Activated CD8-positive, alpha-beta T cell treated with anti-CD3 and anti-CD28 coated beads, Interleukin-2, amount 10 ng/mL, durations not matched to agents 7 days and 5 days (primary cell): ENCODE measurements at regions not wholly inside any gene's neighbourhood (a gene's known extent, or its start where the extent isn't known, plus 50 kb on each side); places are given as distances from the start of the nearest gene placed in this dataset.

Experiments used
- ATAC-seq: fragments of 150-1000 bp; cut with Tn5 transposase; one replicate; pipeline ENCODE4 v1.10.0; 2021; ENCODE audit warnings: moderate library complexity
- CTCF ChIA-PET: fragments of 350-600 bp; sonication (Branson Sonifier 250); formaldehyde crosslinking; loops from one replicate; lab custom pipeline; 2021; ENCODE audit warnings: antibody characterized with exemption; lab: Charles Lee
- POLR2A ChIA-PET: fragments of 350-600 bp; sonication (Branson Sonifier 250); formaldehyde crosslinking; loops from one replicate; lab custom pipeline; 2021; ENCODE audit warnings: antibody characterized with exemption; lab: Charles Lee
- DNase-seq: peaks from one replicate; pipeline ENCODE4 v3.0.0-alpha.2; 2020
- H3K27ac Mint-ChIP-seq: one replicate; pipeline ENCODE4 v1.8.0; 2021; ENCODE audit warnings: mild to moderate bottlenecking, mixed read lengths
- H3K27me3 Mint-ChIP-seq: one replicate; pipeline ENCODE4 v1.8.0; 2021; ENCODE audit warnings: low read depth, mixed read lengths
- H3K36me3 Mint-ChIP-seq: one replicate; pipeline ENCODE4 v1.8.0; 2021; ENCODE audit warnings: low read depth, mixed read lengths
- H3K4me1 Mint-ChIP-seq: one replicate; pipeline ENCODE4 v1.8.0; 2021; ENCODE audit warnings: low read depth, mixed read lengths
- H3K4me3 Mint-ChIP-seq: one replicate; pipeline ENCODE4 v1.8.0; 2021; ENCODE audit warnings: mild to moderate bottlenecking, mixed read lengths
- H3K9me3 Mint-ChIP-seq: one replicate; pipeline ENCODE4 v1.8.0; 2022; ENCODE audit warnings: mixed read lengths; ENCODE audit not compliant: insufficient read depth

DNA sequence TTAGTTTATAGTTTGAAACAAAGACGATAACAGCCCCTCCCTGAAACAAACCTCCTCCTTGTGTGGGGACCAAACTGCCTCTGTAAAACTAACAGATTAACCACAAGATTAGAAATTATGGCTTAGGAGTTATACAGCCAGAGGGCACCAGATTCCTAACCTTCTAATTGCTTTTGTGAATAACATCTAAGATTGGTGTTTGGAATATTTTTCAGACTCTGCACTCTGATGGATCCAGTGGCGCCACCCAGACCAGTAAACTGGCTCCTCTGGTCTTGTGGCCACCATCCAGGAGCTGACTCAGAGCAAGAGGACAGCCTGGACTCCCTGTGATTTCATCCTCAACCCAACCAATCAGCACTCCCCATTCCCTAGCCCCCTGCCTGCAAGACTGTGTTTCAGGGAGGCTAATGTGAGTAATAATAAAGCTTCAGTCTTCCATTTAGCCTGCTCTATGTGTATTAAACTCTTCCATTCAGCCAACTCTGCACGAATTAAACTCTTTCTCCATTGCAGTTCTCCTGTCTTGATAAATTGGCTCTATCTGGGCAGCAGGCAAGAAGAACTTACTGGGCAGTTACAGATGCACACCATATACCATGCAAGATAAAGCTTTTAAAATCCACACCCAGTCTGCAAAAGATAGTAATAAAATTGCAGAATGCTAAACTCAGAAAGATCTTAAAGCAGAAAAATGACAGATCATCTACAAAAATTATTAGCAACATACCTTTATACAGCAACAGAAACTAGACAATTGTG lies 58.5 kb upstream of the SLC22A16 start:
- Mint-ChIP-seq H3K27ac (no peak overlapping the region), H3K27me3 (peaks cover 2% of the 10 kb centered on the region), H3K36me3 (no peaks in the 10 kb centered on the region), H3K4me3 (no peak overlapping the region), H3K4me1 (peaks cover 18% of the 10 kb centered on the region), H3K9me3 (peaks cover 3% of the 10 kb centered on the region)
- ChIA-PET POLR2A (no interaction called here), CTCF (no interaction called here)
- DNase-seq: no peak
- no peak for ATAC-seq

DNA sequence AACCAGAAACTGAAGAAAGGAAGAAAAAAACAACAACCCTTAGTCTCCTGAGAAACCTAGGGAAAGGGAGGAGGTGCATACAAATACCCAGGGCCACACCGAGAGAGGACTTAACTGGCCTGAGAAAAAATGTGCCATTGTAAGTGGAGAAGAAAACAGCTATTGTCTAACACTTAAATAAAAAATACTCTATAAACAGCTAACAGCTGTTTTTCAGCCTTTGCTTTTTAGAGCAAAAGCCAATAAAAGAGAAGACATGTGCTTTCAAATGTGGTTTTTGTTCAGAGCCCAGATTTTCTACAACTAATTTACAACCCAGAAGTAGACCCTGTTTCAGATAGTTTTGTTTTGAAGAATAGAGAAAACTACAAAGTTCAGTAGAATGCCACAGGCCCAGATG lies 56.0 kb upstream of the SLC22A16 start:
- no peaks in the 10 kb centered on the region for H3K9me3 Mint-ChIP-seq
- CTCF ChIA-PET: interaction anchor here (0.7 to 1.8 kb wide), 2 partner anchors 9 to 346 kb away, joined by 3 to 5 read pairs; no protein-coding TSS in a partner anchor
- H3K27me3 Mint-ChIP-seq: peaks cover 2% of the 10 kb centered on the region
- no peaks in the 10 kb centered on the region for H3K36me3 Mint-ChIP-seq
- H3K4me3 Mint-ChIP-seq: no peak overlapping the region
- no peak overlapping the region for H3K27ac Mint-ChIP-seq
- ATAC-seq (no peak), DNase-seq (no peak)
- POLR2A ChIA-PET: interaction anchor here (0.7 kb wide), 1 partner anchor 283 kb away, joined by 3 read pairs; the partner anchor contains the start of gene CDK19
- peaks cover 20% of the 10 kb centered on the region for H3K4me1 Mint-ChIP-seq

DNA sequence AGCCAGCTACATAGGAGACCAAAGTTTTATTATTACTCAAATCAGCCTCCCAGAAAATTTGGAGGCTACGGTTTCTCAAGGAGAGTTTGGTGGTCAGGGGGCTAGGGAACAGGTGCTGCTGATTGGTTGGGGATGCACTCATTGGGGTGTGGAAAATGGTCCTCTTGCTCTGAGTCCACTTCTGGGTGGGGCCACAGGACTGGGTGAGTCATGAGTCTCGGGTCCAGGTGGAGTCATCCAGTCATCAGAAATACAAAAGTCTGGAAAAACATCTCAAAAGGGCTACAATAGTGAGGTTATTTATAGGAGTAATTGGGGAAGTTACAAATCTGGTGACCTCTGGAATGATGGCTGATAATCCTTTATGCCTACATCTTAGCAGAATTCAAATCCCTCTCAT lies 54.3 kb upstream of the SLC22A16 start:
- Mint-ChIP-seq H3K27ac (no peak overlapping the region), H3K9me3 (no peaks in the 10 kb centered on the region), H3K27me3 (peaks cover 2% of the 10 kb centered on the region), H3K4me1 (peaks cover 13% of the 10 kb centered on the region), H3K36me3 (no peaks in the 10 kb centered on the region), H3K4me3 (no peak overlapping the region)
- POLR2A ChIA-PET: no interaction called here
- CTCF ChIA-PET: interaction anchor here (1.0 to 1.8 kb wide), 2 partner anchors 348 to 480 kb away, joined by 3 to 5 read pairs; no protein-coding TSS in a partner anchor
- ATAC-seq: no peak
- no peak for DNase-seq

DNA sequence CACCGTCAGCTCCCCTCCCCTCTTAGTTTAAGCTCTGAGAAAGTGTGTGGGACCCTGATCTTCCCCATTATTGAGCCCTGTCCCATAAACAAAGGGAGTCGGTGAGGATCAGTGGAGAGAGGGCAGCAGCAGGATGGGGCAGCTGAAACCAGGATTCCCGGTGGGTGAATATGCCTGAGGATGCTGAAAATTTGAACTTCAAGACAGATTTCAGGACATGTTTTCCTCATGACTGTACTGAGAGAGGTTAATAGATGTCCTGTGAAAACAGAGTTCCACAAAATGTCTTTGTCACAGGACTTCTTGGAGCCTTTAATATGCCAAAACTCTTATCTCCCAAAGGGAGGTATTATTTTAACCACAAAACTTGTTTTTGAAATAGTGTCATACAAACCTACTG lies 53.5 kb upstream of the SLC22A16 start:
- H3K4me3 Mint-ChIP-seq: no peak overlapping the region
- DNase-seq (no peak), ATAC-seq (no peak)
- H3K36me3 Mint-ChIP-seq: no peaks in the 10 kb centered on the region
- H3K27me3 Mint-ChIP-seq: peaks cover 2% of the 10 kb centered on the region
- no peak overlapping the region for H3K27ac Mint-ChIP-seq
- H3K4me1 Mint-ChIP-seq: peaks cover 10% of the 10 kb centered on the region
- no peaks in the 10 kb centered on the region for H3K9me3 Mint-ChIP-seq
- CTCF ChIA-PET: interaction anchor here (1.5 to 3.6 kb wide), 3 partner anchors 152 to 469 kb away, joined by 4 to 21 read pairs (median 16); no protein-coding TSS in a partner anchor
- POLR2A ChIA-PET: no interaction called here

DNA sequence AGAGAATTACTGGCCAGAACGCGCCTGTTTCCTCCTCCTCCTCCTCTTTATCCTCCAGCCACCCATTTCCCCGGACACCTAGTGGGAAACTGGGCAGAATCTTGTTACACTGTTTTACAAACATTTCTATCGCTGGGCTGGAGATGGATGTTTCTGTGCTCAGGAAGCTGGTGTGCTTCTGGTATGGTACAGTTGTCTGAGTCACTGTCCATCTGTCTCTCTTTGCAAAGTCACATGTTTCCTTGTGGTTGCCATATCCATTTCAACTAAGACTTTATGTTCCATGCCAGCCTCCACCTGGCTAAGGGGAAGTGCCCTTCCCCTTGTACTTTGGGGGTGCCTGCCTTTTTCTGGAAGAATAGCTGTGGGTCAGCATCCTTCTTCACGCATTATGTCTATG lies 52.9 kb upstream of the SLC22A16 start:
- Mint-ChIP-seq H3K27me3 (peaks cover 2% of the 10 kb centered on the region), H3K9me3 (no peaks in the 10 kb centered on the region), H3K36me3 (no peaks in the 10 kb centered on the region), H3K27ac (no peak overlapping the region), H3K4me1 (peaks cover 5% of the 10 kb centered on the region), H3K4me3 (no peak overlapping the region)
- ATAC-seq: no peak
- no peak for DNase-seq
- ChIA-PET POLR2A (no interaction called here), CTCF (interaction anchor here (1.5 to 3.6 kb wide), 4 partner anchors 153 to 469 kb away, joined by 4 to 21 read pairs (median 18); no protein-coding TSS in a partner anchor)

DNA sequence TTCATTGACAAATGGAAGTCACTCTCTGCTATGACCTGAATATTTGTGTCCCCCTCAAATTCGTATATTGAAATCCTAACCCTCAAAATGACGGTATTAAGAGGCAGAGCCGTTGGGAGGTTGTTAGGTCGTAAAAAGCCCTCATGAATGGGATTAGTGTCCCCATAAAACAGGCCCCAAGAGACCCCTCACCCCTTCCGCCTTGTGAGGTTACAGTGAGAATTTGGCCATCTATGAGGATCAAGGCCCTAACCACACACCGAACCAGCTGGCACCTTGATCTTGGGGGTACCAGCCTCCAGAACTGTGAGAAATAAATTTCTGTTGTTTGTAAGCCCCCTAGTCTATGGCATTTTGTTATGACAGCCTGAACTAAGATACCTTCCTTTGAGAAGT lies 52.5 kb upstream of the SLC22A16 start:
- no peak for DNase-seq
- no peak for ATAC-seq
- POLR2A ChIA-PET: no interaction called here
- Mint-ChIP-seq H3K36me3 (no peaks in the 10 kb centered on the region), H3K4me1 (peaks cover 5% of the 10 kb centered on the region), H3K4me3 (no peak overlapping the region), H3K27ac (no peak overlapping the region), H3K27me3 (peaks cover 2% of the 10 kb centered on the region), H3K9me3 (no peaks in the 10 kb centered on the region)
- CTCF ChIA-PET: interaction anchor here (0.7 to 3.6 kb wide), 14 partner anchors 9 to 493 kb away, joined by 3 to 21 read pairs (median 4); no protein-coding TSS in a partner anchor

DNA sequence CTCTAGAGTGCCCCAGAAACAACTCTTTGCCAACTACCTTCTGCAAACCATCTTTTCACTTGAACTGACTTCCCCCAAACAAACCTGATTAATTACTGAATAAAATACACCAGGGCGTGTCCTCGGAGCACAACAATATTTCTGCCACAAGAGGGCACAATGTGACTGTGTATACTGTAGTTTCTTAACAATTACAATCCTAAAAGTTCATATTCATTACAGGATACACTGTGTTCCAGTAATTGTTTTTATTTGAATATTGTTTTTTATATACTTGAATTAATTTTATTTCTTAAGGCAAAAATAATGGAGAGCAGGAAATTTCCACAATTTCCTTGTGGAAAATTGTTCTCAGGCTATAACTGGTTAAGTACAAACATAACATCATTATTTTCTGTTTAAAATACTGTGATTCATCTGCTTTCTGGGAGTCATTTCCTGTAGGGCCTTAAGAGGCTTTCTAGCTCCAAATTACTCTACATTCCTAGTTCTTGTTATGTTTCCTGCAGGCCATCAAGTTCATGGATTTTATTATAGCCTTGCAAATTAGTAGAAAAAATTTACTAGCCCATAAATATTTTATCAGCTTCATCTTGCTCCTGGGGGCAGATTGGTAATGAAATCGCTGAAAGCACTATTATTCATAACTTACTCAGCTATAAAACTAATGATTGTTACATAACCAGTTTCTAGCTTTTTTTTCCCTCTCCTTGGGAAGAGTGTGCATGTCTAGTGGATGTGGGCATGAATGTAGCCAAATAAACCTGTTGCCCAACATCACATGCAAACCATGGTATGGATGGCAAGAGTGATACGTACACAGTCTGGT lies 51.9 kb upstream of the SLC22A16 start:
- Mint-ChIP-seq H3K9me3 (no peaks in the 10 kb centered on the region), H3K27ac (no peak overlapping the region), H3K4me3 (no peak overlapping the region), H3K27me3 (peaks cover 2% of the 10 kb centered on the region), H3K36me3 (no peaks in the 10 kb centered on the region), H3K4me1 (peaks cover 5% of the 10 kb centered on the region)
- peak; percentile 60 for ATAC-seq
- ChIA-PET CTCF (interaction anchor here (0.7 to 3.6 kb wide), 15 partner anchors 9 to 493 kb away, joined by 3 to 21 read pairs (median 4); no protein-coding TSS in a partner anchor), POLR2A (no interaction called here)
- peak; percentile 72 for DNase-seq

DNA sequence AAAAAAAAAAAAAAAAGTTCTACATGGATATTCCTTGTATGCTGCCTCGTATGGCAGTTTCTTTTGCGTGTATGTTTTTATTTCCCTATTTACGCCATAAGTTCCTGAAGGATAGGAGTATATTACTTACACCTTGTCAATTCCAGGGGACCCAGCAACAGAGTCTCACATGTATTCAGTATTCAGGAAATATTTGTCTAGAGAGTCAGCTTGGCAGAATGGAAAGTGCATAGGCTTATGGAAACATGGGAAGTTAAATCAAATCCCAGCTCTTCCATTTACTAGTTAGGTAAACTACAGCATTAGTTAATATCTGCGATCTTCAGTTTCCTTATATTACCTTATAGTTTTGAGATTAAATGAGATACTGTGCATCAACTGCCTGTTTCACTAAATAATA lies 51.1 kb upstream of the SLC22A16 start:
- ATAC-seq: no peak
- ChIA-PET POLR2A (no interaction called here), CTCF (interaction anchor here (0.6 to 3.6 kb wide), 9 partner anchors 8 to 484 kb away, joined by 3 to 21 read pairs (median 5); no protein-coding TSS in a partner anchor)
- Mint-ChIP-seq H3K4me1 (peaks cover 5% of the 10 kb centered on the region), H3K27me3 (peaks cover 2% of the 10 kb centered on the region), H3K36me3 (no peaks in the 10 kb centered on the region), H3K27ac (no peak overlapping the region), H3K4me3 (no peak overlapping the region), H3K9me3 (no peaks in the 10 kb centered on the region)
- no peak for DNase-seq

DNA sequence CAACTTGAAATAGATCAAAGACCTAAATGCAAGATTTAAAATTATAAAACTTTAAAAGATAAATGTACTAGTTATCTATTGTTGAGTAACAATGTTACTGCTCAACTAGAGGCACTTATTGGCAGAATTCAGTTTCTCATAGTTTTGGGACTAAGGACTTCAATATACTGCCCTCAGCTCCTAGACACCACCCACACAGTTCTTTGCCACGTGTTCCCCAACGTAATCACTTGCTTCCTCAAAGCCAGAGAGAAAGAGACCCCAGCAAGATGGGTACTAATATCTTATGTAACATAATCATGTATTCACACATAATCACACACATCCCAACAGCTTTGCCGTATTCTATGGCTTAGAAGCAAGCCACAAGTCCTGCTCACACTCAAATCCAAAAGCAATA lies 50.3 kb upstream of the SLC22A16 start:
- H3K27me3 Mint-ChIP-seq: peaks cover 2% of the 10 kb centered on the region

More for the DNA sequence above, 50.3 kb upstream of the SLC22A16 start:
- no peak for ATAC-seq
- Mint-ChIP-seq H3K27ac (no peak overlapping the region), H3K9me3 (no peaks in the 10 kb centered on the region), H3K36me3 (no peaks in the 10 kb centered on the region), H3K4me3 (no peak overlapping the region), H3K4me1 (peaks cover 5% of the 10 kb centered on the region)
- CTCF ChIA-PET: interaction anchor here (0.7 to 3.6 kb wide), 6 partner anchors 104 to 484 kb away, joined by 3 to 21 read pairs (median 6); no protein-coding TSS in a partner anchor
- POLR2A ChIA-PET: no interaction called here
- no peak for DNase-seq
